ENCODE measurements at regions not wholly inside any gene's neighbourhood (a gene's known extent, or its start where the extent isn't known, plus 50 kb on each side); places are given as distances from the start of the nearest gene placed in this dataset.
"Not testable (repeated sequence)": the region's sequence is repeated elsewhere in the genome, so short reads cannot be mapped to it uniquely, and the experiment has no call there.

DNA sequence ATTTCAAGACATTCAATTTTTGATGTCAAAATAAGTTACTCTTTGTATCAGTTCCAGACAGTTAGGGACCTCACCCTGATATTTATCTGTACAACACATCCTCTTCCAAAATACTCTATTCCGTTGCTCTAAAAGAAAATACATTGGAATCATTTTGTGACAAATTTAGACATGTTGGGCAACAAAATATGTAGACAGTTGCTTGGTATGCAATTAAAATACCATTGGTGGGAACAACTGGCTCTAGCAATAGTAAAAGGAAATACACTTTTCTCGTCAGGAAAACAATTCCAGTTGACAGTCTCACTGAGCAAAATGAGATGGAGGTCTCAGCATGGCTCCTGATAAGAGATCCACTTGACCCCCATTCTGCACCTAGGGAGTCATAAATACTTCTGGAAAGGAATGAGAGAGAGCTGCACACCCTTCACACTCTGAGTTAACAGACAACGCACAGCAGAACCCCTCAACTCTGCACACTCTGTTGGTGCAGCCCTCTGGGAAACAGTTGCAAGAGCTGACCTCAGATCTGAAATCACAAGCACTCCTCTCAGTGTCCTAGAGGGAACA lies 171.3 kb upstream of the NT5E start:
- no peak for DNase-seq (ENCODE audit: low read depth)

DNA sequence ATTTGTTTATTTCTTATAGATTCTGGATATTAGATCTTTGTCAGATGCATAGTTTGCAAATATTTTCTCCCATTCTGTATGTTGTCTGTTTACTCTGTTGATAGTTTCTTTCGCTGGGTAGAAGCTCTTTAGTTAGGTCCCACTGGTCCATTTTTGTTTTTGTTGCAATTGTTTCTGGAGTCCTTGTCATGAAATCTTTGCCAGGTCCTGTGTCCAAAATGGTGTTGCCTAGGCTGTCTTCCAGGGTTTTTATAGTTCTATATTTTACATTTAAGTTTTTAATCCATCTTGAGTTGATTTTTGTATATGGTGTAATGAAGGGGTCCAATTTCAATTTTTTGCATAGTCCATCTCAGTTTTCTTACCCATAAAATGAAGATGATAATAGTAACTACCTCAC lies 173.9 kb upstream of the NT5E start:
- not testable (repeated sequence) for DNase-seq (ENCODE audit: low read depth)

DNA sequence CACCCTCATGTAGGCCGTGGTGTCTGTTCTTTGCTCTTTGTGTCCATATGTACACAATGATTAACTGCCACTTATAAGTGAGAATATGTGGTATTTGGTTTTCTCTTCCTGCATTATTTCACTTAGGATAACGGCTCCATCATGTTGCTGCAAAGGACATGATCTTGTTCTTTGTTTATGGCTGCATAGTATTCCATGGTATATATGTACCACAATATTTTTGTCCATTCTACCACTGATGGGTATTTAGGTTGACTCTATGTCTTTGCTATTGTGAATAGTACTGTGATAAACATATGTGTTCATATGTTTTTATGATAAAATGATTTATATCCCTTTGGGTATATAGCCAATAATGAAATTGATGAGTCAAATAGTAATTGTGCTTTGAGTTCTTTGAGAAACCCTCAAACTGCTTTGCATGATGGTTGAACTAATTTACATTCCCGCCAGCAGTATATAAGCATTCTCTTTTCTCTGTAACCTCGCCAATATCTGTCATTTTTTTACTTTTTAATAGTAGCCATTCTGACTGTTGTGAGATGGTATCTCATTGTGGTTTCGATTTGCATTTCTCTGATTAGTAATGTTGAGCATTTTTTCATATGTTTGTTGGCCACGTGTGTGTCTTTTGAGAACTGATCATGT lies 174.4 kb upstream of the NT5E start:
- DNase-seq (ENCODE audit: low read depth): no peak

DNA sequence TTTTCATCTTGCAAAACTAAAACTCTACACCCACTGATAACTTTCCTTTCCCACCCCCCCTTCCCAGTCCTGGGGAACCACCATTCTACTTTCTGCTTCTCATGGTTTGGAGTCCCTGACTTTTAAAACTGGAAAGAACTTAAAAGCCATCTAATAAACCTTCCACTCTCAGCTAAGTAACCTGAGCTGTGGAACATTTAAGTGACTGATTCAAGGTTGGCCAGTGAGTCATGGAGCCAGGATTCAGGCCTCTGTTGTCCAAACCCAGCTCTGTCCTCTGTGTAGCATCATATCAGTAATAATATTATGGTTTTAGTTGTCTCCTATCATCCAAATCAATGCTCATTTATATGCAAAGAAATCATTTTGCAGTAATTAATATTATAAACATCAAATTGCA lies 176.0 kb upstream of the NT5E start:
- DNase-seq (ENCODE audit: low read depth): no peak

DNA sequence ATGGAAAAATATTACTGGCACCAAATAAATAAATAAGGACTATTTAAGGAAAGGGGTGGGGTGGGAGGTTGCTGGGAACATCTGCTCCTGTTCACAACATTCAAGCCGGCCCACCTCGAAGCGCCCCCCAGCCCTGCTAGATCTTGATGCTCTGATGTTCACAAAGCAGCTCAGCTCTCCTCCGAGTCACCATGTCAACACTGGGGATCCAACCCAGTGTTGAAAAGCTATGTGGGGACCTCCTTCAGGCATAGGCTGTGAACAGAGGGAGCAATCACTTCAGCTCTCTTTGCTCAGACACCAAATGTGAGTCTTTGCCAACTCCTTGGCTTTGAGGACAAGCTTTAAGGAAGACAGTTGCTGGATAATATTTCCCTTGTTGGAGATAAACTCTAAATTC lies 176.8 kb upstream of the NT5E start:
- DNase-seq (ENCODE audit: low read depth): no peak

DNA sequence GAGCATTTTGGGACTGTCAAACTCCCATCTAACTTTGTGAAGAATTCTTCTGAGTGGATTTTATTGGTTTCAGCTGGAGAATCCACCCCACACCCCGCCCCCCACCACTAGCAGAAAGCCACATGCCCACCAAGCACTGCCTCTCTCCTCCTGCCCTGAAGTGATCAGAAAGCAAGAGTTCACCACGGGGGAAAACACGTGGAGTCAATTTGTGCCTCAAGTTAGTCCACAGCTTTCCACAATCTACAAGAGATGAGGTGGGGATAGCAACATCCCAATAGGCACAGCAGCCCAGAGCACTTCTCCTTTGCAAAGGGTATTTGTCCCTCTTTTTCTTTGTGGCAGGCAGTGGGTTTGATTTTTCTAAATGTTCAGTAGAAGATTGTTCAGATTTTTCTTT lies 177.3 kb upstream of the NT5E start:
- DNase-seq (ENCODE audit: low read depth): no peak

DNA sequence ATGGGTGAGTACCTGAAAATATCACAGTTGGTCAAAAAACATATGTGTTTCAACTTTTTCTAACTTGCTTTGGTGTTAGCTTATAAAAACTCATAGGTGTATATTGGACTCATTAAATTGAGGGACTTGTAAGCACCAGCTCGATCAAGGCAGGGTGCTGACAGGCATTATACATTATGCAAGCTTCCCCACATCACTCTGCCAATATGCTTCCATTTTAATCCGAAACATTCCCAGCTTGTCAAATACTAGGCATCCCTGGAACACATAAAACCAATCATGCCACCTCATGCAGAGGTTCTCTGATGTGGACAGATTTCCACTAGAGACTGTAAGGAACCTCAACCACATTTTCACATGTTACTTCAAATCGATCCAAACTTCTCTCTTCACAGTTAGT lies 187.3 kb upstream of the NT5E start:
- no peak for DNase-seq (ENCODE audit: low read depth)

DNA sequence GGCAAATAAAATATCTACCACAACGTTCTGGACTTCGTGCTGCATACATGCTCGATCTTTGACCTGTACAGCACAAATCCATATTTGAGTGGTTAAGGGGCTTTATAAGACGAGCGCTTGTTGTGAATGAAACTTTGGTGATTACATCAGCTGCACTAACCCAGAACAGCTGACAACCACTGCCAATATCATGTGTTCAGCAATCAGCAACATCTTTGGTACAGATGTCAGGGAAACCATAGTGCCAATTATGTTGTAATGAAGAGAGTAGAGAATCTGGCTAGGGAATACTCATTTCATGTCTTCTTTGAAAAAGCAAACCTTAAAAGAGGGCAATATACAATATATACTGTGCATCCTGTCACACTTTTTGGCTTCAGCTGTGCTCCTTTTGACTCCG lies 188.6 kb upstream of the NT5E start:
- DNase-seq (ENCODE audit: low read depth): no peak

DNA sequence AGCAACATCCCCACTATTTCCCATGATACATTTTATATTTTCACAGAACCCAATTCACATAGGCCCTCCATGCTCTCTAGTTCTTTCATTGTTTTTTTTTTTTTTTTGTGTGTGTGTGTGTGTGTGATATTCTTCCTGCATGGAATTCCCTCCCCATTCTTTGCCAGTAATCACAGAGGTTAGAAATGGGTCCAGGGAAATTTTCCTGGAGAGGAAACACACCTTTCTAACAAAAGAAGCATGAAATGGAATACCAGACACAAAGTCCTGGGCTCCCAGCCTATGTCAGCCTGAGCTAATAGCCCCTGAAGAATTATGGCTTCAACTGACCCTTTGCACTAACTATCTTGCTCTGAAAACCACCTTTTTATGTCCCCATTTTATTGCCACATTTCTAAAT lies 194.2 kb upstream of the NT5E start:
- no peak for DNase-seq (ENCODE audit: low read depth)

DNA sequence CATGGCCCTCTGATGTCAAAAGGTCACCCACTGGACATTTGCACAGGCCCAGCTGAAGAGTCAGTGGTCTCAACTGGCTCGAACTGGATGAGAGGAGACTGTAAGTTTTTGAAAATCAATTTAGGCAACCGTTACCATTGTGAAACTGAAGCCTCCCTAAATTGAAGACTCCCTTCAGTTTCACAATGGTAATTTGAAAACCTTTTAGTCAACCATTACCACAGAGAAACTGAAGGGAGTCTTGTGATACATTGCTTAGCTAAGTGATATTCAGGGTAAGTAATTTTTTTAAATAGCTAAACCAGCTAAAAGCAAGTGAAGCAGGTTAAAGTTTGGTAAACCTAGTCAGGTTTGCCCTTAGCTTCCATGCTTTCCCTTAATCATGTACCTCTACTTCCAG lies 197.3 kb upstream of the NT5E start:
- no peak for DNase-seq (ENCODE audit: low read depth)

DNA sequence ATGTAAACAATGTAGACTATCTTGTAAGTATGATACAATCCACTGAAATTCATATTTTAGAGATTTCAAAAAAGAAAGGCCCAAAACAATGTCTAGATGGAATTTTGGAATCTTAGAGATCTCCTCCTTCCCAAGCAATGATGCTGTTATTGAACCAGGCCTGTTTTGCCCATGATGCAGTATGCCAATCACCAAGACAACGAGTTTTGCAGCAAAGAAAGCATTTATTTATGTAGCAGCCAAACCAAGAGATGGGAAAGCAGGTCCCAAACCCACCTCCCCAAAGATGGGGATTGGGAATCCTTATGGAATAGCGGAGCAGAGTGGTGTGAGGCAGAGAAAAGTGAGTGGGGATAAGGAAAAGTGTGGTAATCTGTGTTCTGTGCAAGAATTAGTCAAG lies 197.8 kb upstream of the NT5E start:
- no peak for DNase-seq (ENCODE audit: low read depth)

DNA sequence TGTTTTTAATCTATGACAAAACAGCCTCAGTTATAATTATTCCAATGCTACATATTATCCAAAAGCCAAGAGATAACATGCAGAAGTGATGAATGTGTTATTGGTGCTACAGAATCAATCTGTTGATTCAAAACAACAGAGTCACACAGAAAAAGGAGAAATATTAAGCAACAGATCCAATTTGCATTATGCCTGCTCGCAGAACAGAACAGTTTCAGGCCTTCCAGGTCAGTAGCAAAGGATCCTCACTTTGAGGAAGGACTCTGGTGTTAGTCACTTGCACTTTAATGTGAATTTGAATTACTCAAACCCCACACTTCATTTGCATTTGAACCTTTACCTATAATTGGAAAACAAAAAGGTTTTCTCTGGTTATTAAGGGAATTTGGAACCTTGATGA lies 198.6 kb upstream of the NT5E start:
- DNase-seq (ENCODE audit: low read depth): no peak

DNA sequence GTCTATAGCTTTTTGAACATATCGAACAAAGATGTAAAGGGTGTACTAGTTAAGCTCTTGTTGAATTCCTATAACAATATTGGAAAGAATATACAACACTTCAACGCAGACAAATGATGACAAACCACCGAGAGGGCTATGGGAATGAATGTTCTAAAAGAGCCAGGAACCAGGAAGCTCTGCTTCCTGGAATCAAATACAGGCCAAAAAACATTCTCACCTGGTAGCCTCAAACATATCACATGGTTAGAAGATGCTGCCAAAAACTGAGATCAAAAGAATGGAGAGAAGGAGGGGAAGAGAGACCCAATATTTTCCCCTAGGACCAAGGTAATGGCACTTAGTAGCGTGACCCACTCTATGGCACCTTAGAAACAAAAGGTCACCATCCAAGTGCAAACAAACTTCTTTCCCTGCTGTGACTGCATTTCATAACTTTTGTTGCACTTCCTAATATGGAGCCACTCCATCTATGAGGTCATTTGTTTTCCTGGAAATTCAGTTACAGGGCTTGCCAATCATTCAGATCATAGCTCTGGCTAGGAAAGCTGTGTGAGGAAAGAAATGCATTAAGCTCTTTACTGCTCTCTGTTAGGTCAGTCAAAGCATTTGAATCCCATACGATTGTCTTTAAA lies 199.2 kb upstream of the NT5E start:
- no peak for DNase-seq (ENCODE audit: low read depth)

DNA sequence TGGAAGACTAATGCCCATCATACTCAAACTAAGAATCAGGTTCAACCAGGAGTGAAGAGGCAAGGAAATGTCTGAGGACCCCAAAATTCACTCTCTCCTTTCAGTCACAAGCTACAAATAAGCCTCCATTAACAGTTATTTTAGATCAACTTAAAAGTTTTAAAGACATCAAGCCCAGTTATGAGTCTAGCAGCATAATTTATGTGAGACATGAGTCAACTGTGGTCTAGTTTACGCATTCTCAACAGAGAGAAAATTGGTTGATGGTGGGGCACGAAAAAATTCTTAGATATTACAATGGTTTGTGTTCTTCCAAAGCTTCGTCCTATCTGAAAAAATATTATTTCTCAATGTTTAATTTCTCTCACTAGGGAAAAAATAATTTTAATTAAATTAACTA lies 204.9 kb upstream of the NT5E start:
- DNase-seq (ENCODE audit: low read depth): no peak

DNA sequence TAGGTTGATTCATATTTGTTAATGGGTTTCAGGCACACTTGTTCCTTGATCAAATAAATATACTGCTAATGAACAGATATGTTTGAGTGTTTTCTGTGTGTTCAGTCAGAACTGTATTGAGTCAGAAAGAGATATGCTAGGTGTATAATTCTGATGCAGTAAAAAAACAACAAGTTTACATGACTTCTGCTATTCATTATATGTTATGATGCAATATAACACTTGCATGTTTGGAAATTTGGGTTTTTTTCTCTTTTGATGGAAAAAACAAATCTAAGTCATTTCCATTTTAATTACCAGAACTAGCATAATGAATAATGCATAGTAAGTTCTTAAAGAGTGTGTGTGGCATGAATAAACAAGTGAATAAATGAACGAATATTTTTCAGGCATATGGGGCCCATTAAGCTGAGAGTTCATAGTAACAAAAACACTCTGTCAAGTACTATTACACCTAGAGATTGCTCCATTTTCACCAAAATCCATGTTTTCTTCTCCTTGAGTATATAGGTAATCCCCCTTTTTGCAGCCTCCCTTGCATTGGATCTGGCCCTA lies 208.3 kb upstream of the NT5E start:
- DNase-seq (ENCODE audit: low read depth): no peak

DNA sequence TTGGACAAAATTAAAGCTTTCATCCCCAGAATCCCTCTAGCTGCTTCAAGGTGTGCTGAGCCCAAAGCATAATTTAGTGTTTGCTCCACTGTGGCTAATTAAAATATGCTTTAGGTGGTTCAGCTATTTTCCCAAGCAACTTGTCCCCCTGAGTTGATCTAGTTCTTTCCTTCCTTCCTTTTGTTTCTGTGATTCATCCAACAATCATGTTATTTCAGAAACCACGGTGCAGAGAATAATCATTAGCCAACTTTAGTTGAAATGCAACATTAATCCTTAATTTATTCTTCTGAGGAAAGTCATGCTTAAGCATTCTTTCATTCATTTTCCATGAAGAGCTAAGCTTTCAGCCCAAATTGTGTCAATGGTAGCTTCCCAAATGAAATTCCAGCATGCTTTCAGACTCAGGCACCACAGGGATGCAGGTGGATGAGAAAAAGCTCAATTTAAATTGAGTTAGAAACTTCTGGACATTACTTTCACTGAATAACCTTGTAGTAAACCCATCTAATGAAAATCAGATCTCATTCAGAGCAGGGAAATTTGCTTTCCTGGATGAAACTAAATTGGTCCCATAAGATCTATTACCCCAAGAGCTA lies 209.0 kb upstream of the NT5E start:
- DNase-seq (ENCODE audit: low read depth): no peak

DNA sequence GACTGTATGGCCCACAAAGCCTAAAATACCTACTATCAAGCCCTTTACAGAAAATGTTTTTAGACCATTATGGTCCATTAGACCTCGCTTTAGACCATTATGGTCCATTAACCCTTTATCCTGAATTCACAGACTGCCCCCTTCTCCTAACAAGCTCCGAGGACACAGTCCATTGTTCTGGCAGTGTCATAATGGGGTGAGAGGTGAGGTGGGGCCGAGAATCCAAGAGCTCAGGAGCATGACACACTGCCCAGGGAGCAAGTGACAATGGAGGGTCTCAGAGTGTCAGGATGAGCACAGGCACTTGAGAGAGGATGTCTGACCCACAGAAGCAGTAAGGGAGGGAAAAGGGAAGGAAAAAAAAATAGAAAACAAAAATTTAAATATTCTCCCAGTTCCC lies 212.4 kb upstream of the NT5E start:
- DNase-seq (ENCODE audit: low read depth): no peak

DNA sequence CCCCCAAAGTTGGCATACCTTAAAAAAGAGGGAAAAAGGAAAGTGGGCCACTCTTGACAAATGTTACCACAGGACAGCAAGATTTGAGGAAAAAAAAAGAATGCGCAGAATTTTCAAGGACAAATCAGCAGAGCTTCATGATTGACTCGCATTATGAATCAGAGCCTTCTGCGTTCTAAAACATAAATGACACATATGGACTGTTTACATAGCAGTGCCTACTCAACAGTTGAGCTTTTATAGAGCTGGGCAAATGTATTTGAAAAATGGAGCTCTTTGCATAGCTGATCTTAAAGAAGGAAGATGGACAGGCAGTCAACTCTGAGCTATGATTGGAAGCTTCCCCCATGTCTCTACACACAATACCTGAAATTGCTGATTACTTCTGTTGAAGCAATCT lies 213.2 kb upstream of the NT5E start:
- DNase-seq (ENCODE audit: low read depth): no peak

DNA sequence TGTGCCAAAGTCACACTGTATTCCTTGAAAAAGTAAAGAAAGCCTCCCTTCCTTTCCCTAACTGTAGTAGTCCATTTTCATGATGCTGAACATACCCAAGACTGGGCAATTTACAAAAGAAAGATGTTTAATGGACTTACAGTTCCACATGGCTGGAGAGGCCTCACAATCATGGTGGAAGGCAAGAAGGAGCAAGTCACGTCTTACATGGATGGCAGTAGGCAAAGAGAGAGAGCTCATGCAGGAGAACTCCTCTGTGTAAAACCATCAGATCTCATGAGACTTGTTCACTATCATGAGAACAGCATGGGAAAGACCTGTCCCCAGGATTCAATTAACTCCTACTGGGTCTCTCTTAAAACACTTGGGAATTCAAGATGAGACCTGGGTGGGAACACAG lies 222.5 kb upstream of the NT5E start:
- DNase-seq (ENCODE audit: low read depth): not testable (repeated sequence)

DNA sequence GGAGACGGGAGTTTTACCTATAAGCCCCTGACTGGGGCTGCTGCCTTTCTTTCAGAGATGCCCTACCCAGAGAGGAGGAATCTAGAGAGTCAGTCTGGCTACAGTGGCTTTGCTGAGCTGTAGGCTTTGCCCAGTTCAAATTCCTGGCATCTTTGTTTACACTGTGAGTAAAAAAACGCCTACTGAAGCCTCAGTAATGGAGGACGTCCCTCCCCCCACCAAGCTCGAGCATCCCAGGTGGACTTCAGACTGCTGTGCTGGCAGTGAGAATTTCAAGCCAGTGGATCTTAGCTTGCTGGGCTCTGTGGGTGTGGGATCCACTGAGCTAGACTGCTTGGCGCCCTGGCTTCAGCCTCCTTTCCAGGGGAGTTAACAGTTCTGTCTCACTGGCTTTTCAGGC lies 237.1 kb upstream of the NT5E start:
- DNase-seq (ENCODE audit: low read depth): not testable (repeated sequence)

DNA sequence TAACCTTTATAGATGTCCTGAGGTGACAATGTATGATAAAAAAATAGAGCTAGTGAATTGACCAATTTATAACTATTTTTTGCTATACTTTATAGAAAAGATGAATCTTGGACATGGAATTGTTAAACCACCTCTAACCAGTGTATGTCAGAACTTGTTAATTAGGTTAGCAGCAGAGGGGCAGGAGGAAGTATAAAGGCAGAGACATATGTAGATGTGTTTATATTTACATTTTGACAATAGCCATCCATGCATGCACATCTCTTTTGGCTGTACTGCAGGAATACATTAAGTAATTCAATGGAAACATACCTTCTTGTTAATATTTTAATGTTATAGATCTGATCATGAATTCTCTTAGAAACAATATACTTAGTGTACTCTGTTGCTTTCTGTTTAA lies 254.6 kb upstream of the NT5E start:
- DNase-seq (ENCODE audit: low read depth): no peak

DNA sequence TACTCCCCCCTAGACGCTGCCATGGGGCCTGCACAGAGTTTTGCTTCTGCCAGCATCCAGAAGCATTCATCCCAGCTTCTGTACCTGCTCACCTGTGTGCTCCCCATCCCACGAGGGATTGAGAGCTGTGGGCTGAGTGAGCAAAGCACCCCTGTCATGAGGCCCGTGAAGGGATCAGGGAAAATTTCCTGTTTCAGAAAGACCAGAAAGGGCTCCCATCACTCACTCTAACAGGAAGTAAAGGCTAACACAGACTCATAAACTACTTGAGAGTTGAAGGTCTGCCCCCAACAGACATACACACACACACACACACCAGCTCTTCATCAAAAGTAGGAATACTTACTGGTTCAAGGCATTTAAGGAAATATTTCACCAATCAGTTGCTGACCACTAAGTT lies 256.5 kb upstream of the NT5E start:
- no peak for DNase-seq (ENCODE audit: low read depth)

DNA sequence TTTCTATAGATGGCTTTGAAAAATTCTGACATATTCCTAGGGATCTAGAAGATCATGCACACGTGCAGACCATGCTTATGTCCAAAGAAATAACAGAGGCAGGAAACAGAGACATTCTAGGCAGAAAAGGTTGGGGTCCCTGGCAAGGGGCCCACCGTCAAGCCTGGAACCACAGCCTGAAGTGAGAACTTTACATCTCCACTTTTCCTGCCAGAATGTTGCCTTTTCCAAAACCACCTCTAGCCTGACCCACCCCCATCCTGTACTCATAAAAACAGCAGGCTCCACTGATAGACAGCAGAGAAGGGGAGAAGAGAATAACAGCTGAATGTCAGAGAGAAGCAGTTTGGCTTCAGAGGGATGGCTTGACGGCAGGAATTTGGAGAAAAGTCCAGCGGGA lies 257.3 kb upstream of the NT5E start:
- no peak for DNase-seq (ENCODE audit: low read depth)
